WTC11 (cell line): ENCODE measurements at regions not wholly inside any gene's neighbourhood (a gene's known extent, or its start where the extent isn't known, plus 50 kb on each side); places are given as distances from the start of the nearest gene placed in this dataset.

ENCODE experiments used
- ATF2 ChIP-seq: sonication (generic); formaldehyde crosslinking; IDR thresholded peaks from 2 replicates; pipeline ENCODE4 v1.8.1; 2022; ENCODE audit warnings: low read depth, missing genetic modification reagents, borderline replicate concordance
- CTCF ChIP-seq: fragments of 200-600 bp; IDR thresholded peaks from 2 replicates; pipeline ENCODE4 v1.8.0; 2022; ENCODE audit warnings: antibody characterized with exemption
- E2F1 ChIP-seq: sonication (generic); formaldehyde crosslinking; IDR thresholded peaks from 2 replicates; pipeline ENCODE4 v1.8.0; 2022; ENCODE audit warnings: mild to moderate bottlenecking, missing genetic modification reagents
- ELF4 ChIP-seq: sonication (generic); formaldehyde crosslinking; IDR thresholded peaks from 2 replicates; pipeline ENCODE4 v1.8.1; 2022; ENCODE audit warnings: low read depth, mild to moderate bottlenecking, moderate library complexity, missing genetic modification reagents
- ETV6 ChIP-seq: sonication (generic); formaldehyde crosslinking; IDR thresholded peaks from 2 replicates; pipeline ENCODE4 v1.8.1; 2022; ENCODE audit warnings: mild to moderate bottlenecking, missing genetic modification reagents
- IRF2 ChIP-seq: sonication (generic); formaldehyde crosslinking; IDR thresholded peaks from 2 replicates; pipeline ENCODE4 v1.8.0; 2022; ENCODE audit warnings: low read depth, missing genetic modification reagents, borderline replicate concordance
- JUN ChIP-seq: sonication (generic); formaldehyde crosslinking; IDR thresholded peaks from 2 replicates; pipeline ENCODE4 v1.8.0; 2023; ENCODE audit warnings: mild to moderate bottlenecking, missing genetic modification reagents
- MAX ChIP-seq: sonication (generic); formaldehyde crosslinking; IDR thresholded peaks from 2 replicates; pipeline ENCODE4 v1.8.0; 2022; ENCODE audit warnings: mild to moderate bottlenecking, missing genetic modification reagents
- NFATC4 ChIP-seq: fragments of 250-450 bp; sonication (Bioruptor Pico); IDR thresholded peaks from 2 replicates; pipeline ENCODE4 v1.9.0; 2021; ENCODE audit warnings: mild to moderate bottlenecking
- NFE2L1 ChIP-seq: sonication (generic); formaldehyde crosslinking; IDR thresholded peaks from 2 replicates; pipeline ENCODE4 v1.8.1; 2023; ENCODE audit warnings: missing genetic modification reagents
- SP1 ChIP-seq: sonication (generic); formaldehyde crosslinking; conservative IDR thresholded peaks from 2 replicates; pipeline ENCODE4 v1.8.1; 2022; ENCODE audit warnings: missing genetic modification reagents
- TP53 ChIP-seq: sonication (generic); formaldehyde crosslinking; IDR thresholded peaks from 2 replicates; pipeline ENCODE4 v1.8.1; 2023; ENCODE audit warnings: mild to moderate bottlenecking, missing genetic modification reagents
- ZMAT4 ChIP-seq: fragments of 250-450 bp; sonication (Bioruptor Pico); IDR thresholded peaks from 2 replicates; pipeline ENCODE4 v1.9.0; 2021; ENCODE audit warnings: mild to moderate bottlenecking
- ZNF138 ChIP-seq: sonication (generic); formaldehyde crosslinking; conservative IDR thresholded peaks from 2 replicates; pipeline ENCODE4 v1.8.1; 2022; ENCODE audit warnings: mild to moderate bottlenecking, moderate library complexity, missing genetic modification reagents

- TF ChIP-seq ZNF138 (CRISPR knock-in tag) (no peak), E2F1 (CRISPR knock-in tag) (no peak), ATF2 (CRISPR knock-in tag) (no peak), CTCF (no peak), MAX (CRISPR knock-in tag) (no peak), ELF4 (CRISPR knock-in tag) (no peak), IRF2 (CRISPR knock-in tag) (no peak), ETV6 (no peak), NFE2L1 (CRISPR knock-in tag) (no peak), TP53 (no peak), ZMAT4 (CRISPR knock-in tag) (no peak), NFATC4 (no peak), SP1 (CRISPR knock-in tag) (no peak), JUN (CRISPR knock-in tag) (no peak)
Observed at GRCh38 chr12:29838768-29839167, 55.0 kb upstream of the TMTC1 start.
